Limb (tissue), 2 donors: ENCODE measurements at regions not wholly inside any gene's neighbourhood (a gene's known extent, or its start where the extent isn't known, plus 50 kb on each side); places are given as distances from the start of the nearest gene placed in this dataset.

Experiments used
- DNase-seq, 2 donors: peaks; one replicate each; pipeline ENCODE4 v3.0.0-alpha.2; 2016; ENCODE audit errors: extremely low spot score in 2 of 2

GRCh38 chrX:13103914-13104274, 59.5 kb upstream of the FAM9C start:
- DNase-seq = no peak

DNA sequence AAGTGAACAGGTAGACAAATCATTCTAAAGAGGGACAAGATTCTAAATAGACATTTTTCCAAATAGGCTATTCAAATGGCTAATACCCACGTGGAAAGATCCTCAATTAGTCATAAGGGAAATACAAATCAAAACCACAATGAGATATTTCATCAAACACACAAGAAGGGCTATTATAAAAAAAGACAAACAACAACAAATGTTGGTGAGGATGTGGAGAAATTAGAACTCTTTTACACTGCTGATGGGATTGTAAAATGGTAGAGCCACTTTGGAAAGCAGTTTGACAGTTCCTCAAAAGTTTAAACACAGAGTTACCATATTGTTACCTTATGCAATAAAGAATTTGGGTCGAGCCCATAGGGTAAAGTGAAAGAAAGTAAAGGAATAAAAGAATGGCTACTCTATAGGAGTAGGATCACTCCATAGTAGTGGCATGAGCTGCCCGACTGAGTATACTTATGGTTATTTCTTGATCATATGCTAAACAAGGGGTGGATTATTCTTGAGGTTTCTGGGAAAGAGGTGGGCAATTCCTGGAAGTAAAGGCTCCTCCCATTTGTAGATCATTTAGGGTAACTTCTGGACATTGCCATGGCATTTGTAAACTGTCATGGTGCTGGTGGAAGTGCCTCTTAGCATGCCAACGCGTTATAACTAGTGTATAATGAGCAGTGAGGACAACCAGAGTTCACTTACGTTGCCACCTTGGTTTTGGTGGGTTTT, 58.9 kb upstream of the FAM9C start:
- no peak for DNase-seq

DNA sequence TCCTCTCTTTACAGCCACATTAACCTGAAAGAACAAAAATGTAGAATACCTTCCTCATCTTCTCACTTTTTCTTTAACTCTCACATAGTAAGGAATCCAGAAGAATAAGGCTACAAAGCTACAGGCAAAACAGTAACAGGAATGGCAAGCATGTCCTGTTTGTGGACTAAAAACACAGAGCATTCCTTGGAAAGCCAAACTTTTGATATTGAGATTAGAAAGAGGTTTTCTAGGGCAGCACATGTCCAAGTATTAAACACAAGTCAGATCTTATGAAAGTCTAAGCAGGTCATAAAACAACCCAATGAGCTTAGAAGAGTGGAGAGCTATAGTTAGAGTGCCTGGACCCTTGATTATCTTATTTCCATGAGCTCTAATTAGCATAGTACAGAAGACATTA, 58.2 kb upstream of the FAM9C start:
- DNase-seq = no peak

- no peak for DNase-seq
Observed at GRCh38 chrX:13101441-13102139, 57.2 kb upstream of the FAM9C start.

DNA sequence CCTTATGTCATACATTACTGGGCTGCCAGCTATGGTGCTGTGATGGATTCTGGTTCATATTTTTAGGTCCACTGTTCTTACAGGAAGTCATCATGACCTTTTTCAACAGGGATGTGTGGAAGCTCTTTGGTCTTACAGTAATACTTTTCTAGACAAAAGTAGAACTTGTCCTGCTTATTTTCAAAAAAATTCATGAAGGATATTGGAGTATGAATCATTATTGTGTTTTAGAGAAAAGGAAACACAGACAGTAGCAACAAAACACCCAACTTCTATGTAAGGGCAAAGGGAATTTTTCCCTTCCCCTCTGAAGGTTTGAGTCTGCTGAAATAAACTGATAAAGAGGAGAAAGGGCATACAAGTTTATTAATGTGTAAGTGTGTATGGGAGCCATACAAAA, 54.7 kb upstream of the FAM9C start:
- DNase-seq = no peak

DNA sequence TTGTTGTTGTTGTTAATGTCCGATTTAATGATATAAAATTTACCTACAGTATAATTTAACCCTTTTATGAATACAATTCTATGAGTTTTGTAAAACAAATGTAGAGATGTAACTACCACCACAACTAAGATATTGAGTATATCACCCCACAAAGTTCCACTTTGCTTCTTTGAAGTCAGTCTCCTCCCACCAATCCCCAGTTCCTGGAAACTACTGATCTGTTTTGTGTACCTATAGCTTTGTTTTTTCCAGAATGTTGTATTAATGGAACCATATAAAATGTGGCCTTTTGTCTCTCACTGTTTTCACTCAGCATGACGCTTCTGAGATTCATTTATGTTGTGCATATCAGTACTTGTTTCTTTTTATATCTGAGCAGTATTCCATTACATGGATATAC, 52.3 kb upstream of the FAM9C start:
- DNase-seq = no peak

- DNase-seq = peak in 1 of 2 donors; percentile 50
Observed at GRCh38 chrX:13094828-13095341, 50.5 kb upstream of the FAM9C start.

DNA sequence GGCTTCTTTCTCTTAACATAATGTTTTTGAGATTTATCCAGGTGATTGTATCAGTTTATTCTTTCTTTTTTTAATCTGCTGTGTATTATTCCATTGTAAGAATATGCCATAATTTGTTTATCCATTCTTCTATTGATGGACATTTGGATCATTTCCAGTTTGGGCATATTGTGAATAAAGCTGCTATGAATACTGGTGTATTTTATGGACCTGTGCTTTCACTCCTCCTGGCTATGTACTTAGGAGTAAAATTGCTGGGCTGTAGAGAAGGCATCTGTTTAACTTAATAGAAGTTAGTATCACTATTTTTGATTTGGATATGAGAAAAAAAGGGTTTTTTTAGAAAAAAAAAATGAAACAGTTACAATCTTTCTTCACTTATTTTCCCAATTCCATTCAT, 50.0 kb upstream of the FAM9C start:
- no peak for DNase-seq
